HEK293 (cell line): ENCODE measurements at regions not wholly inside any gene's neighbourhood (a gene's known extent, or its start where the extent isn't known, plus 50 kb on each side); places are given as distances from the start of the nearest gene placed in this dataset.

Experiments used
- GLI4 ChIP-seq: fragments of 450-650 bp; formaldehyde crosslinking; IDR thresholded peaks from 2 replicates; pipeline ENCODE4 v1.5.1; 2016; ENCODE audit warnings: missing biosample characterization, missing genetic modification characterization
- TF ChIP-seq, protein P1 (sequence below): fragments of 450-650 bp; formaldehyde crosslinking; IDR thresholded peaks from 2 replicates; pipeline ENCODE4 v1.5.1; 2016; ENCODE audit warnings: missing biosample characterization, missing genetic modification characterization

- TF ChIP-seq GLI4 (tag by site-specific recombination): no peak
- TF ChIP-seq, protein P1, sequence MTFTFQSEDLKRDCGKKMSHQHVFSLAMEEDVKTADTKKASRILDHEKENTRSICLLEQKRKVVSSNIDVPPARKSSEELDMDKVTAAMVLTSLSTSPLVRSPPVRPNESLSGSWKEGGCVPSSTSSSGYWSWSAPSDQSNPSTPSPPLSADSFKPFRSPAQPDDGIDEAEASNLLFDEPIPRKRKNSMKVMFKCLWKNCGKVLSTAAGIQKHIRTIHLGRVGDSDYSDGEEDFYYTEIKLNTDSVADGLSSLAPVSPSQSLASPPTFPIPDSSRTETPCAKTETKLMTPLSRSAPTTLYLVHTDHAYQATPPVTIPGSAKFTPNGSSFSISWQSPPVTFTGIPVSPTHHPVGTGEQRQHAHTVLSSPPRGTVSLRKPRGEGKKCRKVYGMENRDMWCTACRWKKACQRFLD (tag by site-specific recombination): no peak
These were observed 54.7 kb upstream of the ZFR start for GRCh38 chr5:32499261-32499660.
